ENCODE measurements at regions not wholly inside any gene's neighbourhood (a gene's known extent, or its start where the extent isn't known, plus 50 kb on each side); places are given as distances from the start of the nearest gene placed in this dataset.
"Not testable (repeated sequence)": the region's sequence is repeated elsewhere in the genome, so short reads cannot be mapped to it uniquely, and the experiment has no call there.

- intact Hi-C loops (cut with micrococcal nuclease) = not testable (repeated sequence)
These were observed 105.3 kb upstream of the UNC5B start for GRCh38 chr10:71107117-71107516.

DNA sequence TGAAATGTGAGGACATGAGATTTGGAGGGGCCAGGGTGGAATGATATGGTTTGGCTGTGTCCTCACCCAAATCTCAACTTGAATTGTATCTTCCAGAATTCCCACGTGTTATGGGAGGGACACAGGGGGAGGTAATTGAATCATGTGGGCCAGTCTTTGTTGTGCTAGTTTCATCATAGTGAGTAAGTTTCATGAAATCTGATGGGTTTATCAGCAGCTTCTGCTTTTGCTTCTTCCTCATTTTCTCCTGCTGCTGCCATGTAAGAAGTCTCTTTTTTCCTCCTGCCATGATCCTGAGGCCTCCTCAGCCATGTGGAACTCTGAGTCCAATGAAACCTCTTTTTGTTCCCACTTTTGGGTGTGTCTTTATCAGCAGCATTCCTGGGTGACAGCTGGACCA lies 104.3 kb upstream of the UNC5B start:
- H3K27me3 Mint-ChIP-seq; POLR2A ChIA-PET; CTCF ChIA-PET; intact Hi-C loops (cut with micrococcal nuclease); H2AFZ ChIP-seq (ENCODE audit: insufficient read depth, low read depth, low read length, poor library complexity, severe bottlenecking); H3K79me2 ChIP-seq (ENCODE audit: control insufficient read depth, insufficient read depth, low read length); H3K27ac ChIP-seq (ENCODE audit: low read length in 2 of 2); H3K4me3 ChIP-seq (ENCODE audit: control extremely low read depth in 1 of 5, extremely low read depth in 1 of 5, insufficient read depth in 1 of 5, low read depth in 2 of 5, low read length in 4 of 5); ATAC-seq (ENCODE audit: low read depth); H3K27me3 ChIP-seq (replicated peaks in 1 of 4; ENCODE audit: control extremely low read depth in 1 of 4, control insufficient read depth in 3 of 4, insufficient read depth in 4 of 4, low read length in 3 of 4); H4K20me1 ChIP-seq (ENCODE audit: control insufficient read depth, insufficient read depth, low read length, poor library complexity, severe bottlenecking); H3K9me3 Mint-ChIP-seq (ENCODE audit: insufficient read depth); H3K4me2 ChIP-seq (replicated peaks; ENCODE audit: low read depth, low read length, poor library complexity, severe bottlenecking); H3K36me3 ChIP-seq (replicated peaks in 1 of 2; ENCODE audit: control extremely low read depth in 1 of 2, control insufficient read depth in 1 of 2, extremely low read depth in 1 of 2, insufficient read depth in 2 of 2, low read length in 1 of 2); H3K9ac ChIP-seq (ENCODE audit: low read length): not testable (repeated sequence)
- peaks cover 1 to 23% (median 16%) of the 10 kb centered on the region in 3 donors for H3K9me3 ChIP-seq (ENCODE audit: control extremely low read depth in 1 of 3, control insufficient read depth in 2 of 3, insufficient read depth in 1 of 3, low read length in 2 of 3)
- no CpG with 5 or more reads among the region's 1 CpG for WGBS (ENCODE audit: insufficient coverage)
- Mint-ChIP-seq H3K4me3 (peak overlapping the region; percentile 21), H3K27ac (peak overlapping the region; percentile 8), H3K4me1 (peaks cover 20% of the 10 kb centered on the region)
- DNase-seq = peak; percentile 14
- peaks cover 9 to 10% of the 10 kb centered on the region in 2 donors for H3K4me1 ChIP-seq (ENCODE audit: control insufficient read depth in 2 of 2, insufficient read depth in 2 of 2, low read length in 2 of 2)

More at GRCh38 chr10:71107117-71107516, 105.3 kb upstream of the UNC5B start:
- H3K79me2 ChIP-seq (ENCODE audit: control insufficient read depth, insufficient read depth, low read length); H3K27ac Mint-ChIP-seq; DNase-seq; H3K4me3 ChIP-seq (ENCODE audit: control extremely low read depth in 1 of 5, extremely low read depth in 1 of 5, insufficient read depth in 1 of 5, low read depth in 2 of 5, low read length in 4 of 5); H3K4me3 Mint-ChIP-seq; H3K9me3 Mint-ChIP-seq (ENCODE audit: insufficient read depth); H3K27me3 ChIP-seq (replicated peaks in 1 of 4; ENCODE audit: control extremely low read depth in 1 of 4, control insufficient read depth in 3 of 4, insufficient read depth in 4 of 4, low read length in 3 of 4); H3K4me2 ChIP-seq (replicated peaks; ENCODE audit: low read depth, low read length, poor library complexity, severe bottlenecking); H4K20me1 ChIP-seq (ENCODE audit: control insufficient read depth, insufficient read depth, low read length, poor library complexity, severe bottlenecking); POLR2A ChIA-PET; CTCF ChIA-PET; H3K27ac ChIP-seq (ENCODE audit: low read length in 2 of 2); H3K9ac ChIP-seq (ENCODE audit: low read length); H2AFZ ChIP-seq (ENCODE audit: insufficient read depth, low read depth, low read length, poor library complexity, severe bottlenecking); H3K36me3 ChIP-seq (replicated peaks in 1 of 2; ENCODE audit: control extremely low read depth in 1 of 2, control insufficient read depth in 1 of 2, extremely low read depth in 1 of 2, insufficient read depth in 2 of 2, low read length in 1 of 2); ATAC-seq (ENCODE audit: low read depth); H3K27me3 Mint-ChIP-seq: not testable (repeated sequence)
- Histone ChIP-seq H3K9me3 (ENCODE audit: control extremely low read depth in 1 of 3, control insufficient read depth in 2 of 3, insufficient read depth in 1 of 3, low read length in 2 of 3) (peaks cover 1 to 23% (median 16%) of the 10 kb centered on the region in 3 donors), H3K4me1 (ENCODE audit: control insufficient read depth in 2 of 2, insufficient read depth in 2 of 2, low read length in 2 of 2) (peaks cover 9 to 10% of the 10 kb centered on the region in 2 donors)
- peaks cover 20% of the 10 kb centered on the region for H3K4me1 Mint-ChIP-seq
- WGBS (ENCODE audit: insufficient coverage) = 100% methylated on average over 7 of the region's 7 CpGs
